HepG2 (cell line): ENCODE measurements at regions not wholly inside any gene's neighbourhood (a gene's known extent, or its start where the extent isn't known, plus 50 kb on each side); places are given as distances from the start of the nearest gene placed in this dataset.

Experiments used
- GATAD1 ChIP-seq: IDR thresholded peaks from 2 replicates; pipeline ENCODE4 v1.6.1; 2016; ENCODE audit warnings: missing genetic modification reagents, missing compliant biosample characterization
- HOXD1 ChIP-seq: sonication (generic); formaldehyde crosslinking; IDR thresholded peaks from 2 replicates; pipeline ENCODE4 v1.5.0; 2020; ENCODE audit warnings: missing genetic modification reagents
- KDM3A ChIP-seq: IDR thresholded peaks from 2 replicates; pipeline ENCODE4 v1.6.1; 2018; ENCODE audit warnings: low read depth, missing compliant biosample characterization
- ZNF407 ChIP-seq: sonication (generic); formaldehyde crosslinking; IDR thresholded peaks from one replicate; pipeline ENCODE4 v1.5.1; 2020; ENCODE audit warnings: mild to moderate bottlenecking, missing genetic modification reagents; ENCODE audit errors: not compliant biosample characterization
- ZNF501 ChIP-seq: sonication (generic); formaldehyde crosslinking; IDR thresholded peaks from 2 replicates; pipeline ENCODE4 v1.5.1; 2020; ENCODE audit warnings: mild to moderate bottlenecking, moderate library complexity, missing genetic modification reagents
- TF ChIP-seq, protein P1 (sequence below): sonication (generic); formaldehyde crosslinking; IDR thresholded peaks from 2 replicates; pipeline ENCODE4 v1.5.0; 2020; ENCODE audit warnings: mild to moderate bottlenecking, missing genetic modification reagents, borderline replicate concordance
- TF ChIP-seq, protein P2 (sequence below): sonication (generic); formaldehyde crosslinking; IDR thresholded peaks from 2 replicates; pipeline ENCODE4 v1.5.0; 2020; ENCODE audit warnings: mild to moderate bottlenecking, missing genetic modification reagents, moderate library complexity
- TF ChIP-seq, protein P3 (sequence below): sonication (generic); formaldehyde crosslinking; IDR thresholded peaks from 2 replicates; pipeline ENCODE4 v1.4.0; 2020; ENCODE audit warnings: missing genetic modification reagents

DNA sequence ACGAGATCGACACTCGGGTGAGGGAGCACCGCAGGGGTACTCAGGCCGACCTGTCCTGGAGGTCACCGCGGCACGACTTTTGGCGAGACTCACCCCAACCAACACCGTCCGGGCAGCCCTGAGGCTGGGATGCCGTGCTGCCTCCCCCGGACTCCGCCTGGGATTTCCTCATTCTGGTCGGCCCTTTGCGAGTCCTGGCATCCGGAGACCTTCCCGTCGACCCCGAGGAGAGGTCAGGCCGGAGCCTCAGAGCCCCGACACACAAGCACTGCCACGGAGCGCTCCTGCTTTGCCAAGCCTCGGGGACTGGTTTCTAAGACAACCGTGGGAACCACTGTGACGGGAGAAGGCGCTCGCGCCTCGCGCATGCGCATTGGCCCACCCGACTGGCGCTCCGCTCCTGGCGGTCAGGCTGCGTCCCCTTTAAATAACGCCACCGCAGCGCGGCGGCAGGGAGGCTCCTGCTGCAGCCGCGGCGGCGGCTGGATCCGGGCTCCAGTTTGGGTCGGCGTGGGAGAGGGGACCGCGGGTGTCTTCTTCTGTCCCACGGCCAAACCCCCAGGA lies 166.4 kb upstream of the ZNF337 start (continued):
- TF ChIP-seq ZNF407 (CRISPR knock-in tag), result peak; percentile 66
- peak; percentile 32; the same call in 1 of the 2 replicates for TF ChIP-seq GATAD1 (CRISPR knock-in tag)
- TF ChIP-seq, protein P1, sequence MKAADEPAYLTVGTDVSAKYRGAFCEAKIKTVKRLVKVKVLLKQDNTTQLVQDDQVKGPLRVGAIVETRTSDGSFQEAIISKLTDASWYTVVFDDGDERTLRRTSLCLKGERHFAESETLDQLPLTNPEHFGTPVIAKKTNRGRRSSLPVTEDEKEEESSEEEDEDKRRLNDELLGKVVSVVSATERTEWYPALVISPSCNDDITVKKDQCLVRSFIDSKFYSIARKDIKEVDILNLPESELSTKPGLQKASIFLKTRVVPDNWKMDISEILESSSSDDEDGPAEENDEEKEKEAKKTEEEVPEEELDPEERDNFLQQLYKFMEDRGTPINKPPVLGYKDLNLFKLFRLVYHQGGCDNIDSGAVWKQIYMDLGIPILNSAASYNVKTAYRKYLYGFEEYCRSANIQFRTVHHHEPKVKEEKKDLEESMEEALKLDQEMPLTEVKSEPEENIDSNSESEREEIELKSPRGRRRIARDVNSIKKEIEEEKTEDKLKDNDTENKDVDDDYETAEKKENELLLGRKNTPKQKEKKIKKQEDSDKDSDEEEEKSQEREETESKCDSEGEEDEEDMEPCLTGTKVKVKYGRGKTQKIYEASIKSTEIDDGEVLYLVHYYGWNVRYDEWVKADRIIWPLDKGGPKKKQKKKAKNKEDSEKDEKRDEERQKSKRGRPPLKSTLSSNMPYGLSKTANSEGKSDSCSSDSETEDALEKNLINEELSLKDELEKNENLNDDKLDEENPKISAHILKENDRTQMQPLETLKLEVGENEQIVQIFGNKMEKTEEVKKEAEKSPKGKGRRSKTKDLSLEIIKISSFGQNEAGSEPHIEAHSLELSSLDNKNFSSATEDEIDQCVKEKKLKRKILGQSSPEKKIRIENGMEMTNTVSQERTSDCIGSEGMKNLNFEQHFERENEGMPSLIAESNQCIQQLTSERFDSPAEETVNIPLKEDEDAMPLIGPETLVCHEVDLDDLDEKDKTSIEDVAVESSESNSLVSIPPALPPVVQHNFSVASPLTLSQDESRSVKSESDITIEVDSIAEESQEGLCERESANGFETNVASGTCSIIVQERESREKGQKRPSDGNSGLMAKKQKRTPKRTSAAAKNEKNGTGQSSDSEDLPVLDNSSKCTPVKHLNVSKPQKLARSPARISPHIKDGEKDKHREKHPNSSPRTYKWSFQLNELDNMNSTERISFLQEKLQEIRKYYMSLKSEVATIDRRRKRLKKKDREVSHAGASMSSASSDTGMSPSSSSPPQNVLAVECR (CRISPR knock-in tag), result peak; percentile 22; the same call in 1 of the 2 replicates
- peak; percentile 44; the same call in 1 of the 2 replicates for TF ChIP-seq HOXD1
- TF ChIP-seq, protein P2, sequence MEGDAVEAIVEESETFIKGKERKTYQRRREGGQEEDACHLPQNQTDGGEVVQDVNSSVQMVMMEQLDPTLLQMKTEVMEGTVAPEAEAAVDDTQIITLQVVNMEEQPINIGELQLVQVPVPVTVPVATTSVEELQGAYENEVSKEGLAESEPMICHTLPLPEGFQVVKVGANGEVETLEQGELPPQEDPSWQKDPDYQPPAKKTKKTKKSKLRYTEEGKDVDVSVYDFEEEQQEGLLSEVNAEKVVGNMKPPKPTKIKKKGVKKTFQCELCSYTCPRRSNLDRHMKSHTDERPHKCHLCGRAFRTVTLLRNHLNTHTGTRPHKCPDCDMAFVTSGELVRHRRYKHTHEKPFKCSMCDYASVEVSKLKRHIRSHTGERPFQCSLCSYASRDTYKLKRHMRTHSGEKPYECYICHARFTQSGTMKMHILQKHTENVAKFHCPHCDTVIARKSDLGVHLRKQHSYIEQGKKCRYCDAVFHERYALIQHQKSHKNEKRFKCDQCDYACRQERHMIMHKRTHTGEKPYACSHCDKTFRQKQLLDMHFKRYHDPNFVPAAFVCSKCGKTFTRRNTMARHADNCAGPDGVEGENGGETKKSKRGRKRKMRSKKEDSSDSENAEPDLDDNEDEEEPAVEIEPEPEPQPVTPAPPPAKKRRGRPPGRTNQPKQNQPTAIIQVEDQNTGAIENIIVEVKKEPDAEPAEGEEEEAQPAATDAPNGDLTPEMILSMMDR (CRISPR knock-in tag), result peak; percentile 51
- peak; percentile 41; the same call in 1 of the 2 replicates for TF ChIP-seq ZNF501 (CRISPR knock-in tag)
- TF ChIP-seq, protein P3, sequence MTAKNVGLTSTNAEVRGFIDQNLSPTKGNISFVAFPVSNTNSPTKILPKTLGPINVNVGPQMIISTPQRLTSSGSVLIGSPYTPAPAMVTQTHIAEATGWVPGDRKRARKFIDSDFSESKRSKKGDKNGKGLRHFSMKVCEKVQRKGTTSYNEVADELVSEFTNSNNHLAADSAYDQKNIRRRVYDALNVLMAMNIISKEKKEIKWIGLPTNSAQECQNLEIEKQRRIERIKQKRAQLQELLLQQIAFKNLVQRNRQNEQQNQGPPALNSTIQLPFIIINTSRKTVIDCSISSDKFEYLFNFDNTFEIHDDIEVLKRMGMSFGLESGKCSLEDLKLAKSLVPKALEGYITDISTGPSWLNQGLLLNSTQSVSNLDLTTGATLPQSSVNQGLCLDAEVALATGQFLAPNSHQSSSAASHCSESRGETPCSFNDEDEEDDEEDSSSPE (CRISPR knock-in tag), result peak; percentile 68; the same call in 1 of the 2 replicates
- peak; percentile 75; the same call in 1 of the 2 replicates for TF ChIP-seq KDM3A
